ENCODE measurements at regions not wholly inside any gene's neighbourhood (a gene's known extent, or its start where the extent isn't known, plus 50 kb on each side); places are given as distances from the start of the nearest gene placed in this dataset.

- H3K27ac ChIP-seq (ENCODE audit: insufficient read depth in 1 of 2, low read depth in 1 of 2, low read length in 2 of 2, poor library complexity in 1 of 2, severe bottlenecking in 2 of 2), result no peak overlapping the region
Observed at GRCh38 chr11:92770419-92770818, 199.0 kb upstream of the MTNR1B start.

GRCh38 chr11:92770981-92771380 is 198.5 kb upstream of the MTNR1B start:
- CTCF ChIA-PET, result no interaction called here
- H3K9me3 ChIP-seq (ENCODE audit: control extremely low read depth in 1 of 5, control insufficient read depth in 4 of 5, insufficient read depth in 2 of 5, low read depth in 1 of 5, low read length in 4 of 5), result no peaks in the 10 kb centered on the region
- 38% methylated on average over 8 of the region's 9 CpGs for WGBS (ENCODE audit: insufficient coverage)
- H3K4me3 ChIP-seq (ENCODE audit: control insufficient read depth in 1 of 7, extremely low read depth in 1 of 7, insufficient read depth in 4 of 7, low read depth in 2 of 7, low read length in 6 of 7), result peak overlapping the region in 2 of 7 experiments; percentile 21 to 45
- no peaks in the 10 kb centered on the region for H3K36me3 ChIP-seq (ENCODE audit: control insufficient read depth in 4 of 4, insufficient read depth in 4 of 4, low read length in 3 of 4)
- H3K27me3 ChIP-seq (replicated peaks in 2 of 5; ENCODE audit: control insufficient read depth in 4 of 5, insufficient read depth in 5 of 5, low read length in 4 of 5), result no peaks in the 10 kb centered on the region
- DNase-seq, result peak in 2 of 3 donors; percentile 41 to 60
- POLR2A ChIA-PET, result no interaction called here
- peaks cover 4 to 45% (median 20%) of the 10 kb centered on the region in 4 experiments for H3K4me1 ChIP-seq (ENCODE audit: control extremely low read depth in 1 of 4, control insufficient read depth in 4 of 4, insufficient read depth in 4 of 4, low read length in 3 of 4)
- no peak overlapping the region for H3K27ac ChIP-seq (ENCODE audit: insufficient read depth in 1 of 2, low read depth in 1 of 2, low read length in 2 of 2, poor library complexity in 1 of 2, severe bottlenecking in 2 of 2)

More at GRCh38 chr11:92770419-92770818, 199.0 kb upstream of the MTNR1B start:
- Histone ChIP-seq H3K27me3 (replicated peaks in 2 of 5; ENCODE audit: control insufficient read depth in 4 of 5, insufficient read depth in 5 of 5, low read length in 4 of 5) (no peaks in the 10 kb centered on the region), H3K4me3 (ENCODE audit: control insufficient read depth in 1 of 7, extremely low read depth in 1 of 7, insufficient read depth in 4 of 7, low read depth in 2 of 7, low read length in 6 of 7) (no peak overlapping the region), H3K4me1 (ENCODE audit: control extremely low read depth in 1 of 4, control insufficient read depth in 4 of 4, insufficient read depth in 4 of 4, low read length in 3 of 4) (peaks cover 4 to 51% (median 25%) of the 10 kb centered on the region in 4 experiments), H3K9me3 (ENCODE audit: control extremely low read depth in 1 of 5, control insufficient read depth in 4 of 5, insufficient read depth in 2 of 5, low read depth in 1 of 5, low read length in 4 of 5) (no peaks in the 10 kb centered on the region), H3K36me3 (ENCODE audit: control insufficient read depth in 4 of 4, insufficient read depth in 4 of 4, low read length in 3 of 4) (no peaks in the 10 kb centered on the region)
- ChIA-PET POLR2A (no interaction called here), CTCF (no interaction called here)
- WGBS (ENCODE audit: insufficient coverage), result 98% methylated on average over 5 of the region's 7 CpGs
- DNase-seq, result peak in 1 of 3 donors; percentile 21

GRCh38 chr11:92771701-92772100 is 197.8 kb upstream of the MTNR1B start:
- H3K4me3 ChIP-seq (ENCODE audit: control insufficient read depth in 1 of 7, extremely low read depth in 1 of 7, insufficient read depth in 4 of 7, low read depth in 2 of 7, low read length in 6 of 7), result no peak overlapping the region
- peaks cover 2 to 42% (median 14%) of the 10 kb centered on the region in 4 experiments for H3K4me1 ChIP-seq (ENCODE audit: control extremely low read depth in 1 of 4, control insufficient read depth in 4 of 4, insufficient read depth in 4 of 4, low read length in 3 of 4)
- no peaks in the 10 kb centered on the region for H3K9me3 ChIP-seq (ENCODE audit: control extremely low read depth in 1 of 5, control insufficient read depth in 4 of 5, insufficient read depth in 2 of 5, low read depth in 1 of 5, low read length in 4 of 5)
- DNase-seq, result no peak
- H3K27me3 ChIP-seq (replicated peaks in 2 of 5; ENCODE audit: control insufficient read depth in 4 of 5, insufficient read depth in 5 of 5, low read length in 4 of 5), result no peaks in the 10 kb centered on the region
- H3K36me3 ChIP-seq (ENCODE audit: control insufficient read depth in 4 of 4, insufficient read depth in 4 of 4, low read length in 3 of 4), result no peaks in the 10 kb centered on the region
- no CpG with 5 or more reads among the region's 3 CpGs for WGBS (ENCODE audit: insufficient coverage)
- ChIA-PET CTCF (no interaction called here), POLR2A (no interaction called here)
- H3K27ac ChIP-seq (ENCODE audit: insufficient read depth in 1 of 2, low read depth in 1 of 2, low read length in 2 of 2, poor library complexity in 1 of 2, severe bottlenecking in 2 of 2), result no peak overlapping the region

GRCh38 chr11:92775003-92775676 is 194.3 kb upstream of the MTNR1B start:
- CTCF ChIA-PET, result no interaction called here

DNA sequence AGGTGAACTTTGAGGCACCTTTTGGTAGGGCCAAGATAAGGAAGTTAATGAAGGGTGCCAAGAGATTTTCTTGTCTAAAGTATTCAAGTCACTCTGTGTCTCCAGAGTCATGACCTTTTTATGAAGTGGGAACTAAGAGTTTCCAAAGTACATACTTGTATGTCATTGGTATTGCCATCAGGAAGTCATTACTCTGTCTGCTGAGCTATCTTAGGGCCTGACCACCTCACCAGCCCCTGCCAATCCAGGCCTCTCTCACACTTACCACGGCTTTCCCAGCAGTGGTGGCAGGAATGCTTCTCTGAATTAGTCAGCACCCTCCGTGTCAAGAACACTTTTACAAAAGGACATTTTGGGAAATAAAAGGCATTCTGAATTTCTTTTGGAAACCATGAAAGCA is 192.8 kb upstream of the MTNR1B start:
- Histone ChIP-seq H3K27me3 (replicated peaks in 2 of 5; ENCODE audit: control insufficient read depth in 4 of 5, insufficient read depth in 5 of 5, low read length in 4 of 5) (no peaks in the 10 kb centered on the region), H3K36me3 (ENCODE audit: control insufficient read depth in 4 of 4, insufficient read depth in 4 of 4, low read length in 3 of 4) (no peaks in the 10 kb centered on the region), H3K4me3 (ENCODE audit: control insufficient read depth in 1 of 7, extremely low read depth in 1 of 7, insufficient read depth in 4 of 7, low read depth in 2 of 7, low read length in 6 of 7) (peak overlapping the region in 1 of 7 experiments; percentile 4), H3K27ac (ENCODE audit: insufficient read depth in 1 of 2, low read depth in 1 of 2, low read length in 2 of 2, poor library complexity in 1 of 2, severe bottlenecking in 2 of 2) (no peak overlapping the region), H3K9me3 (ENCODE audit: control extremely low read depth in 1 of 5, control insufficient read depth in 4 of 5, insufficient read depth in 2 of 5, low read depth in 1 of 5, low read length in 4 of 5) (no peaks in the 10 kb centered on the region), H3K4me1 (ENCODE audit: control extremely low read depth in 1 of 4, control insufficient read depth in 4 of 4, insufficient read depth in 4 of 4, low read length in 3 of 4) (peaks cover 0 to 9% (median 3%) of the 10 kb centered on the region in 4 experiments)
- DNase-seq, result no peak
- whole genome bisulfite sequencing (ENCODE audit: insufficient coverage), result no CpG with 5 or more reads among the region's 2 CpGs
- ChIA-PET CTCF (no interaction called here), POLR2A (no interaction called here)

More at GRCh38 chr11:92775003-92775676, 194.3 kb upstream of the MTNR1B start:
- peak in 2 of 3 donors; percentile 50 to 58 for DNase-seq
- Histone ChIP-seq H3K36me3 (ENCODE audit: control insufficient read depth in 4 of 4, insufficient read depth in 4 of 4, low read length in 3 of 4) (no peaks in the 10 kb centered on the region), H3K4me3 (ENCODE audit: control insufficient read depth in 1 of 7, extremely low read depth in 1 of 7, insufficient read depth in 4 of 7, low read depth in 2 of 7, low read length in 6 of 7) (no peak overlapping the region), H3K4me1 (ENCODE audit: control extremely low read depth in 1 of 4, control insufficient read depth in 4 of 4, insufficient read depth in 4 of 4, low read length in 3 of 4) (peaks cover 2 to 23% (median 9%) of the 10 kb centered on the region in 4 experiments), H3K27ac (ENCODE audit: insufficient read depth in 1 of 2, low read depth in 1 of 2, low read length in 2 of 2, poor library complexity in 1 of 2, severe bottlenecking in 2 of 2) (no peak overlapping the region), H3K9me3 (ENCODE audit: control extremely low read depth in 1 of 5, control insufficient read depth in 4 of 5, insufficient read depth in 2 of 5, low read depth in 1 of 5, low read length in 4 of 5) (no peaks in the 10 kb centered on the region), H3K27me3 (replicated peaks in 2 of 5; ENCODE audit: control insufficient read depth in 4 of 5, insufficient read depth in 5 of 5, low read length in 4 of 5) (no peaks in the 10 kb centered on the region)
- POLR2A ChIA-PET, result no interaction called here
- WGBS (ENCODE audit: insufficient coverage), result 100% methylated on average over 1 of the region's 2 CpGs

DNA sequence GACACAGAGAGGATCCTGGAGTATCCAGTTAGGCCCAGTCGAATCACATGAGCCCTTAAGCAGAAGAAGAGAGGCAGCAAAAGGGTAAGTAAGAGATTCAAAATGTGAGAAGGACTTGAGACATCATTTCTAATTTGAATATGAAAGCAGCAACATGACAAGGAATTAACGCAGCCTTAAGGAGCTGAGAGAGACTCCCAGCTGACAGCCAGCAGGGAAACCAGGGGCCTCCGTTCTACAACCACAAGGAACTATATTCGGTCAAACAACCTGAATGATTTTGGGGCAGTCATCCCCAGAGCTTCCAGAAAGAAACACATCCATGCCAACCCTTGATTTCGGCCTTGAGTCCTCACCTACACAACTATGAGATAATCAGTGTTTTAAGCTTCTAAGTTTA is 189.7 kb upstream of the MTNR1B start:
- Histone ChIP-seq H3K4me3 (ENCODE audit: control insufficient read depth in 1 of 7, extremely low read depth in 1 of 7, insufficient read depth in 4 of 7, low read depth in 2 of 7, low read length in 6 of 7) (no peak overlapping the region), H3K9me3 (ENCODE audit: control extremely low read depth in 1 of 5, control insufficient read depth in 4 of 5, insufficient read depth in 2 of 5, low read depth in 1 of 5, low read length in 4 of 5) (no peaks in the 10 kb centered on the region), H3K4me1 (ENCODE audit: control extremely low read depth in 1 of 4, control insufficient read depth in 4 of 4, insufficient read depth in 4 of 4, low read length in 3 of 4) (peaks cover 0 to 9% (median 3%) of the 10 kb centered on the region in 4 experiments), H3K27me3 (replicated peaks in 2 of 5; ENCODE audit: control insufficient read depth in 4 of 5, insufficient read depth in 5 of 5, low read length in 4 of 5) (no peaks in the 10 kb centered on the region), H3K36me3 (ENCODE audit: control insufficient read depth in 4 of 4, insufficient read depth in 4 of 4, low read length in 3 of 4) (no peaks in the 10 kb centered on the region), H3K27ac (ENCODE audit: insufficient read depth in 1 of 2, low read depth in 1 of 2, low read length in 2 of 2, poor library complexity in 1 of 2, severe bottlenecking in 2 of 2) (no peak overlapping the region)
- 100% methylated on average over 4 of the region's 5 CpGs for WGBS (ENCODE audit: insufficient coverage)
- CTCF ChIA-PET, result interaction anchor here (1.1 kb wide), 1 partner anchor 14 kb away, joined by 3 read pairs; no protein-coding TSS in a partner anchor
- no peak for DNase-seq
- POLR2A ChIA-PET, result no interaction called here

GRCh38 chr11:92781151-92781550 is 188.3 kb upstream of the MTNR1B start:
- Histone ChIP-seq H3K36me3 (ENCODE audit: control insufficient read depth in 4 of 4, insufficient read depth in 4 of 4, low read length in 3 of 4) (no peaks in the 10 kb centered on the region), H3K4me1 (ENCODE audit: control extremely low read depth in 1 of 4, control insufficient read depth in 4 of 4, insufficient read depth in 4 of 4, low read length in 3 of 4) (peaks cover 0 to 5% (median 0%) of the 10 kb centered on the region in 4 experiments), H3K4me3 (ENCODE audit: control insufficient read depth in 1 of 7, extremely low read depth in 1 of 7, insufficient read depth in 4 of 7, low read depth in 2 of 7, low read length in 6 of 7) (no peak overlapping the region), H3K27ac (ENCODE audit: insufficient read depth in 1 of 2, low read depth in 1 of 2, low read length in 2 of 2, poor library complexity in 1 of 2, severe bottlenecking in 2 of 2) (no peak overlapping the region), H3K9me3 (ENCODE audit: control extremely low read depth in 1 of 5, control insufficient read depth in 4 of 5, insufficient read depth in 2 of 5, low read depth in 1 of 5, low read length in 4 of 5) (no peaks in the 10 kb centered on the region), H3K27me3 (replicated peaks in 2 of 5; ENCODE audit: control insufficient read depth in 4 of 5, insufficient read depth in 5 of 5, low read length in 4 of 5) (no peaks in the 10 kb centered on the region)
- ChIA-PET CTCF (interaction anchor here (0.6 kb wide), 1 partner anchor 75 kb away, joined by 3 read pairs; no protein-coding TSS in a partner anchor), POLR2A (no interaction called here)
- no CpG with 5 or more reads among the region's 8 CpGs for WGBS (ENCODE audit: insufficient coverage)
- no peak for DNase-seq
